PC-3 (cell line): ENCODE measurements at regions not wholly inside any gene's neighbourhood (a gene's known extent, or its start where the extent isn't known, plus 50 kb on each side); places are given as distances from the start of the nearest gene placed in this dataset.

Source experiments
- ATAC-seq: fragments of 200-7000 bp; cut with Tn5 transposase; 2 replicates; pipeline ENCODE4 v1.9.1; 2020; ENCODE audit warnings: mild to moderate bottlenecking, moderate library complexity
- BruUV-seq: library from RNA; stranded (reverse); fragments of 400-500 nt; replicated peaks from 2 replicates; lab custom pipeline; 2021; lab: Mats Ljungman, UMichigan
- CTCF ChIA-PET: fragments of 300-600 bp; sonication (Branson Sonifier 250); formaldehyde crosslinking; loops from one replicate; lab custom pipeline; 2022; ENCODE audit warnings: antibody characterized with exemption; lab: Charles Lee
- POLR2A ChIA-PET: fragments of 300-600 bp; sonication (Branson Sonifier 250); formaldehyde crosslinking; loops from one replicate; lab custom pipeline; 2022; ENCODE audit warnings: antibody characterized with exemption; ENCODE audit not compliant: unreplicated experiment; lab: Charles Lee
- DNase-seq: peaks from one replicate; pipeline ENCODE4 v3.0.0-alpha.2; 2015
- H2AFZ ChIP-seq: fragments of 300-600 bp; sonication (generic); 2 replicates; pipeline ENCODE4 v1.6.0; 2016; ENCODE audit warnings: antibody characterized with exemption, low read length
- H3F3A ChIP-seq: fragments of 300-600 bp; sonication (generic); one replicate; pipeline ENCODE4 v1.6.0; 2017; ENCODE audit warnings: antibody characterized with exemption, low read length, control low read depth, mild to moderate bottlenecking; ENCODE audit not compliant: unreplicated experiment
- H3K27ac ChIP-seq: fragments of 300-600 bp; sonication (generic); 2 replicates; pipeline ENCODE4 v1.5.1; 2016; ENCODE audit warnings: mild to moderate bottlenecking, low read length
- H3K27me3 ChIP-seq: fragments of 300-600 bp; sonication (generic); 2 replicates; pipeline ENCODE4 v1.6.1; 2016; ENCODE audit warnings: low read length, mixed read lengths
- H3K36me3 ChIP-seq: fragments of 300-600 bp; sonication (generic); 2 replicates; pipeline ENCODE4 v1.6.1; 2016; ENCODE audit warnings: low read depth, mixed run types, low read length, mixed read lengths
- H3K4me1 ChIP-seq: fragments of 300-600 bp; sonication (generic); 2 replicates; pipeline ENCODE4 v1.5.1; 2016; ENCODE audit warnings: low read length; ENCODE audit not compliant: insufficient read depth
- H3K4me2 ChIP-seq: fragments of 300-600 bp; sonication (generic); 2 replicates; pipeline ENCODE4 v1.6.0; 2016; ENCODE audit warnings: low read length
- H3K4me3 ChIP-seq: fragments of 300-600 bp; sonication (generic); 2 replicates; pipeline ENCODE4 v1.5.1; 2016; ENCODE audit warnings: mild to moderate bottlenecking, low read length, mixed read lengths
- H3K79me2 ChIP-seq: fragments of 300-600 bp; sonication (generic); 2 replicates; pipeline ENCODE4 v1.6.1; 2017; ENCODE audit warnings: low read length, mixed read lengths
- H3K9ac ChIP-seq: fragments of 300-600 bp; sonication (generic); 2 replicates; pipeline ENCODE4 v1.6.0; 2016; ENCODE audit warnings: mild to moderate bottlenecking, low read length
- H3K9me2 ChIP-seq: fragments of 300-600 bp; sonication (generic); replicated peaks from 2 replicates; pipeline ENCODE4 v1.6.1; 2016; ENCODE audit warnings: mixed run types, low read length, mixed read lengths
- H3K9me3 ChIP-seq: fragments of 300-600 bp; sonication (generic); 2 replicates; pipeline ENCODE4 v1.6.1; 2016; ENCODE audit warnings: low read length, mixed read lengths
- H4K20me1 ChIP-seq: fragments of 300-600 bp; sonication (generic); 2 replicates; pipeline ENCODE4 v1.6.1; 2016; ENCODE audit warnings: low read length, mixed read lengths
- CTCF ChIP-seq: fragments of 300-600 bp; sonication (generic); conservative IDR thresholded peaks from 2 replicates; pipeline ENCODE4 v1.5.1; 2017; ENCODE audit warnings: antibody characterized with exemption, low read depth, mild to moderate bottlenecking, low read length
- EZH2 ChIP-seq: fragments of 300-600 bp; sonication (generic); IDR thresholded peaks from one replicate; pipeline ENCODE4 v1.6.1; 2017; ENCODE audit warnings: antibody characterized with exemption, mild to moderate bottlenecking, low read length; ENCODE audit not compliant: unreplicated experiment
- EZH2phosphoT487 ChIP-seq: fragments of 300-600 bp; sonication (generic); IDR thresholded peaks from 2 replicates; pipeline ENCODE4 v1.6.1; 2018; ENCODE audit warnings: mild to moderate bottlenecking, antibody characterized with exemption, low read length, borderline replicate concordance
- intact Hi-C: fragments of 100-400 bp; cut with micrococcal nuclease; formaldehyde crosslinking; loops from 2 replicates; pipeline ENCODE4 v1.9.0; 2023

- H3K79me2 ChIP-seq = no peaks in the 10 kb centered on the region
- no peak for ATAC-seq
- BruUV-seq = no TSS peak
- H3K27ac ChIP-seq = no peak overlapping the region
- ChIA-PET CTCF (no interaction called here), POLR2A (no interaction called here)
- intact Hi-C loops = no loop called here
- H3K9ac ChIP-seq = no peak overlapping the region
- H3K4me3 ChIP-seq = no peak overlapping the region
- no peaks in the 10 kb centered on the region for H4K20me1 ChIP-seq
- no peaks in the 10 kb centered on the region; the same call in 1 of the 2 replicates for H3K27me3 ChIP-seq
- no peak overlapping the region for H2AFZ ChIP-seq
- no peak for DNase-seq
- no peaks in the 10 kb centered on the region for H3K36me3 ChIP-seq
- no peak overlapping the region for H3K4me2 ChIP-seq
- H3K9me2 ChIP-seq = no peaks in the 10 kb centered on the region
- no peaks in the 10 kb centered on the region for H3K9me3 ChIP-seq
- peaks cover 4% of the 10 kb centered on the region; the same call in 1 of the 2 replicates for H3K4me1 ChIP-seq
- no peaks in the 10 kb centered on the region for H3F3A ChIP-seq
- TF ChIP-seq EZH2 = no peak
- no peak for TF ChIP-seq CTCF
- no peak for TF ChIP-seq EZH2phosphoT487
Measured at GRCh38 chr1:29960876-29961275, 724.6 kb downstream of the PTPRU start.

- ChIA-PET POLR2A (no interaction called here), CTCF (no interaction called here)
- Histone ChIP-seq H3K9me2 (no peaks in the 10 kb centered on the region), H3F3A (no peaks in the 10 kb centered on the region), H3K36me3 (no peaks in the 10 kb centered on the region), H2AFZ (no peak overlapping the region), H3K9me3 (no peaks in the 10 kb centered on the region), H3K27me3 (peaks cover 2% of the 10 kb centered on the region; the same call in 1 of the 2 replicates), H3K4me1 (peaks cover 4% of the 10 kb centered on the region; the same call in 1 of the 2 replicates), H3K4me3 (no peak overlapping the region), H4K20me1 (no peaks in the 10 kb centered on the region), H3K9ac (no peak overlapping the region), H3K27ac (no peak overlapping the region), H3K4me2 (no peak overlapping the region), H3K79me2 (no peaks in the 10 kb centered on the region)
- BruUV-seq = no TSS peak
- DNase-seq (no peak), ATAC-seq (no peak)
- no peak for TF ChIP-seq EZH2
- no peak for TF ChIP-seq EZH2phosphoT487
- TF ChIP-seq CTCF = no peak
- intact Hi-C loops = no loop called here
Measured at GRCh38 chr1:29960156-29960755, 723.9 kb downstream of the PTPRU start.

- intact Hi-C loops = no loop called here
- ChIA-PET CTCF (no interaction called here), POLR2A (no interaction called here)
- H3K9ac ChIP-seq = no peak overlapping the region
- H3K27ac ChIP-seq = no peak overlapping the region
- H3K4me3 ChIP-seq = no peak overlapping the region
- H3K4me1 ChIP-seq = peaks cover 4% of the 10 kb centered on the region; the same call in 1 of the 2 replicates
- no TSS peak for BruUV-seq
- H3K36me3 ChIP-seq = no peaks in the 10 kb centered on the region
- no peaks in the 10 kb centered on the region for H3K9me3 ChIP-seq
- no peaks in the 10 kb centered on the region for H3F3A ChIP-seq
- peaks cover 6% of the 10 kb centered on the region; the same call in 1 of the 2 replicates for H3K27me3 ChIP-seq
- no peak overlapping the region for H2AFZ ChIP-seq
- no peak for TF ChIP-seq CTCF
- TF ChIP-seq EZH2phosphoT487 = no peak
- no peak for TF ChIP-seq EZH2
- no peaks in the 10 kb centered on the region for H3K9me2 ChIP-seq
- no peaks in the 10 kb centered on the region for H3K79me2 ChIP-seq
- ATAC-seq (no peak), DNase-seq (no peak)
- no peak overlapping the region for H3K4me2 ChIP-seq
- no peaks in the 10 kb centered on the region for H4K20me1 ChIP-seq
Measured at GRCh38 chr1:29959356-29959755, 723.0 kb downstream of the PTPRU start.
